Sigmoid colon (tissue), 6 donors: ENCODE measurements at regions not wholly inside any gene's neighbourhood (a gene's known extent, or its start where the extent isn't known, plus 50 kb on each side); places are given as distances from the start of the nearest gene placed in this dataset.
A peak's percentile ranks its signal among the peaks of the same experiment; 100 is the strongest.

Experiments used
- DNase-seq: peaks from one replicate; pipeline ENCODE4 v3.0.0-alpha.2; 2019
- H3K27ac ChIP-seq, 4 donors: fragments of 200-600 bp; sonication (generic); one replicate each; pipeline ENCODE4 v1.5.1; 2016 to 2019; ENCODE audit warnings: mild to moderate bottlenecking in 1 of 4
- H3K27me3 ChIP-seq, 3 donors: fragments of 200-600 bp; sonication (generic); one replicate each; pipeline ENCODE4 v1.5.1; 2019; ENCODE audit warnings: mild to moderate bottlenecking in 1 of 3
- H3K36me3 ChIP-seq, 4 donors: fragments of 200-600 bp; sonication (generic); one replicate each; pipeline ENCODE4 v1.5.1; 2016 to 2019
- H3K4me1 ChIP-seq, 4 donors: fragments of 200-600 bp; sonication (generic); one replicate each; pipeline ENCODE4 v1.5.1; 2017 to 2019
- H3K4me3 ChIP-seq, 4 donors: fragments of 200-600 bp; sonication (generic); one replicate each; pipeline ENCODE4 v1.5.1; 2017 to 2019; ENCODE audit warnings: mild to moderate bottlenecking in 2 of 4, moderate library complexity in 1 of 4
- H3K9me3 ChIP-seq, 4 donors: fragments of 200-600 bp in 3 of 4; sonication (generic) in 3 of 4; one replicate each; pipeline versions ENCODE4 v1.5.1 to v1.6.1; 2013 to 2019
- EP300 ChIP-seq, 4 donors: sonication (generic); formaldehyde crosslinking; IDR thresholded peaks; one replicate each; pipeline ENCODE4 v1.6.1; 2017; ENCODE audit warnings: antibody characterized with exemption in 4 of 4
- POLR2A ChIP-seq, 2 donors: fragments of 450-650 bp; IDR thresholded peaks; one replicate each; pipeline ENCODE4 v1.6.1; 2016; ENCODE audit warnings: antibody characterized with exemption in 2 of 2, mild to moderate bottlenecking in 2 of 2, moderate library complexity in 2 of 2
- POLR2AphosphoS5 ChIP-seq, 4 donors: sonication (generic); formaldehyde crosslinking; IDR thresholded peaks; one replicate each; pipeline ENCODE4 v1.6.1; 2017; ENCODE audit warnings: antibody characterized with exemption in 4 of 4
- WGBS, 2 donors: extraction: QIAGEN DNeasy Blood & Tissue Kit; methylation state at CpG; one replicate each; pipeline ENCODE4 v1.1.7; 2013; 5-methylcytosine and 5-hydroxymethylcytosine counted together
- intact Hi-C: fragments of 100-400 bp; cut with DNase I; formaldehyde crosslinking; loops from one replicate; pipeline ENCODE4 v1.15.1; 2023
- TF ChIP-seq, protein P1 (sequence below), 4 experiments: fragments of 450-650 bp in 3 of 4; fragments of 200-600 bp in 1 of 4; IDR thresholded peaks; one replicate each; pipeline ENCODE4 v1.5.1; 2016 to 2019; ENCODE audit warnings: antibody characterized with exemption in 4 of 4, mild to moderate bottlenecking in 3 of 4, moderate library complexity in 2 of 4
- donor health status: healthy with polysubstance abuse.
- donor health status: healthy.

GRCh38 chr10:6781133-6781770 lies 201.2 kb upstream of the PRKCQ start:
- TF ChIP-seq, protein P1, sequence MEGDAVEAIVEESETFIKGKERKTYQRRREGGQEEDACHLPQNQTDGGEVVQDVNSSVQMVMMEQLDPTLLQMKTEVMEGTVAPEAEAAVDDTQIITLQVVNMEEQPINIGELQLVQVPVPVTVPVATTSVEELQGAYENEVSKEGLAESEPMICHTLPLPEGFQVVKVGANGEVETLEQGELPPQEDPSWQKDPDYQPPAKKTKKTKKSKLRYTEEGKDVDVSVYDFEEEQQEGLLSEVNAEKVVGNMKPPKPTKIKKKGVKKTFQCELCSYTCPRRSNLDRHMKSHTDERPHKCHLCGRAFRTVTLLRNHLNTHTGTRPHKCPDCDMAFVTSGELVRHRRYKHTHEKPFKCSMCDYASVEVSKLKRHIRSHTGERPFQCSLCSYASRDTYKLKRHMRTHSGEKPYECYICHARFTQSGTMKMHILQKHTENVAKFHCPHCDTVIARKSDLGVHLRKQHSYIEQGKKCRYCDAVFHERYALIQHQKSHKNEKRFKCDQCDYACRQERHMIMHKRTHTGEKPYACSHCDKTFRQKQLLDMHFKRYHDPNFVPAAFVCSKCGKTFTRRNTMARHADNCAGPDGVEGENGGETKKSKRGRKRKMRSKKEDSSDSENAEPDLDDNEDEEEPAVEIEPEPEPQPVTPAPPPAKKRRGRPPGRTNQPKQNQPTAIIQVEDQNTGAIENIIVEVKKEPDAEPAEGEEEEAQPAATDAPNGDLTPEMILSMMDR (IDR thresholded peaks at IDR 0.05): no peak
- TF ChIP-seq POLR2A (IDR thresholded peaks at IDR 0.05) (no peak), POLR2AphosphoS5 (IDR thresholded peaks at IDR 0.05) (no peak), EP300 (IDR thresholded peaks at IDR 0.05) (no peak)
- Histone ChIP-seq H3K36me3 (no peaks in the 10 kb centered on the region), H3K4me3 (no peak overlapping the region), H3K4me1 (peaks cover 0 to 4% (median 1%) of the 10 kb centered on the region in 4 donors), H3K9me3 (no peaks in the 10 kb centered on the region), H3K27ac (no peak overlapping the region), H3K27me3 (peaks cover 0 to 11% (median 0%) of the 10 kb centered on the region in 3 donors)
- intact Hi-C loops: no loop called here
- no peak for DNase-seq
- 45 to 50% methylated on average over 3 of the region's 3 CpGs for WGBS, 2 donors

- H3K4me3 ChIP-seq: no peak overlapping the region
- TF ChIP-seq EP300 (IDR thresholded peaks at IDR 0.05) (no peak), POLR2AphosphoS5 (IDR thresholded peaks at IDR 0.05) (no peak), POLR2A (IDR thresholded peaks at IDR 0.05) (no peak)
- TF ChIP-seq, protein P1 (IDR thresholded peaks at IDR 0.05): no peak
- H3K9me3 ChIP-seq: no peaks in the 10 kb centered on the region
- DNase-seq: no peak
- no peaks in the 10 kb centered on the region for H3K4me1 ChIP-seq
- intact Hi-C loops: no loop called here
- peaks cover 0 to 11% (median 0%) of the 10 kb centered on the region in 3 donors for H3K27me3 ChIP-seq
- H3K27ac ChIP-seq: no peak overlapping the region
- WGBS, 2 donors: 85 to 88% methylated on average over 5 of the region's 5 CpGs
- no peaks in the 10 kb centered on the region for H3K36me3 ChIP-seq
Observed at GRCh38 chr10:6780008-6780677, 200.1 kb upstream of the PRKCQ start.

DNA sequence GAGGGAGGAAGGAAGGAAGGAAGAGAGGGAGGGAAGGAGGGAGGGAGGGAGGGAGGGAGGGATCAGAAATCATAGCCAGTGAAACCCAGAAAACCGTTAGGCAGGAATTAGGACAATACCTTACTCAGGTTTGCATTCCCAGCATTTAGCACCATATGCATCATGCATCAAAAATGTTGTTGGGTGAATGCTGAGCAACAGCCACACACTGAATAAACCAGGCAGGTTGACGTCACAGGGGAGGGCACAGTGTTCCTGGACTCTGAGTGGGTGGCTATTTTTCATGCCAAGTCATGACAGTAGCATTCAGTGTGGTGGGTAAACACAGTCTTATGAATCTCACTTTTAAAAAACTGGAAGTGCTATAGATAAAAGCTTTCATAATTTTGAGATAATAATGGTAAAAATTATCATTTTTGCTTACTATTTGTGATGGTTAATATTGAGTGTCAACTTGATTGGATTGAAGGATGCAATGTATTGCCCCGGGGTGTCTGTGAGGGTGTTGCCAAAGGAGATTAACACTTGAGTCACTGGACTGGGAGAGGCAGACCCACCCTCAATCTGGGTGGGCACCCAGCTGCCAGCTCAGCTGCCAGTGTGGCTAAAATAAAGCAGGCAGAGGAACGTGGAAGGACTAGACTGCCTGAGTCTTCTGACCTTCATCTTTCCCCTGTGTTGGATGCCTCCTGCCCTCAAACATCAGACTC lies 199.1 kb upstream of the PRKCQ start:
- no peak for DNase-seq
- no peaks in the 10 kb centered on the region for H3K4me1 ChIP-seq
- peaks cover 0 to 11% (median 0%) of the 10 kb centered on the region in 3 donors for H3K27me3 ChIP-seq
- H3K27ac ChIP-seq: no peak overlapping the region
- H3K36me3 ChIP-seq: no peaks in the 10 kb centered on the region
- TF ChIP-seq POLR2AphosphoS5 (IDR thresholded peaks at IDR 0.05) (peak in 1 of 4 donors; percentile 10), POLR2A (IDR thresholded peaks at IDR 0.05) (no peak)
- 47 to 70% methylated on average over 4 of the region's 4 CpGs for WGBS, 2 donors
- H3K4me3 ChIP-seq: no peak overlapping the region
- intact Hi-C loops: no loop called here
- no peaks in the 10 kb centered on the region for H3K9me3 ChIP-seq

DNA sequence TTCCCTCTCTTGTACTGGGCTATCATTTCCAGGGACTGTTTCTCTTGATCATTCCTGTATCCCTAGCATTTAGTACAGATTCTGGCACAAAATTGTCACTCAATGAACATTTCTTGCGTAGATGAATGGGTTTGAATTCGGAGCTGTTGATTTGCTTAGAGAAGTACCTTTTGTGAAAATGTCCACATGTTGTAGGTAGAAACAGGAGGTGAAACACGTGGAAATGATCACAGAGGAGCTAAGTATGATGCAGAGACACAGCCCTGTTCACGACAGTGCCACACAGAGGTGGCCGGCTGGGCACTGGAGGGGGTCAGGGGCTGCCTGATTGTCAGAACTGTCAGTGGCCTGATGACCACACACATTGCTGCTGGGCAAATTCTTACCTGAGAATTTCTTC lies 196.1 kb upstream of the PRKCQ start:
- Histone ChIP-seq H3K27me3 (peaks cover 0 to 11% (median 0%) of the 10 kb centered on the region in 3 donors), H3K4me3 (no peak overlapping the region), H3K27ac (no peak overlapping the region), H3K9me3 (no peaks in the 10 kb centered on the region), H3K36me3 (no peaks in the 10 kb centered on the region), H3K4me1 (no peaks in the 10 kb centered on the region)
- intact Hi-C loops: no loop called here
- 73 to 78% methylated on average over 5 of the region's 5 CpGs for WGBS, 2 donors
- no peak for TF ChIP-seq POLR2A (IDR thresholded peaks at IDR 0.05)
- TF ChIP-seq, protein P1 (IDR thresholded peaks at IDR 0.05): no peak
- TF ChIP-seq EP300 (IDR thresholded peaks at IDR 0.05): no peak
- TF ChIP-seq POLR2AphosphoS5 (IDR thresholded peaks at IDR 0.05): no peak
- DNase-seq: no peak

- 62 to 83% methylated on average over 3 of the region's 3 CpGs for WGBS, 2 donors
- H3K4me3 ChIP-seq: no peak overlapping the region
- no peak for TF ChIP-seq POLR2AphosphoS5 (IDR thresholded peaks at IDR 0.05)
- no peak overlapping the region for H3K27ac ChIP-seq
- no peak for DNase-seq
- intact Hi-C loops: no loop called here
- H3K27me3 ChIP-seq: peaks cover 0 to 11% (median 0%) of the 10 kb centered on the region in 3 donors
- no peaks in the 10 kb centered on the region for H3K4me1 ChIP-seq
- no peaks in the 10 kb centered on the region for H3K36me3 ChIP-seq
- H3K9me3 ChIP-seq: no peaks in the 10 kb centered on the region
Observed at GRCh38 chr10:6774406-6774805, 194.3 kb upstream of the PRKCQ start.
